ENCODE measurements at regions not wholly inside any gene's neighbourhood (a gene's known extent, or its start where the extent isn't known, plus 50 kb on each side); places are given as distances from the start of the nearest gene placed in this dataset.

DNA sequence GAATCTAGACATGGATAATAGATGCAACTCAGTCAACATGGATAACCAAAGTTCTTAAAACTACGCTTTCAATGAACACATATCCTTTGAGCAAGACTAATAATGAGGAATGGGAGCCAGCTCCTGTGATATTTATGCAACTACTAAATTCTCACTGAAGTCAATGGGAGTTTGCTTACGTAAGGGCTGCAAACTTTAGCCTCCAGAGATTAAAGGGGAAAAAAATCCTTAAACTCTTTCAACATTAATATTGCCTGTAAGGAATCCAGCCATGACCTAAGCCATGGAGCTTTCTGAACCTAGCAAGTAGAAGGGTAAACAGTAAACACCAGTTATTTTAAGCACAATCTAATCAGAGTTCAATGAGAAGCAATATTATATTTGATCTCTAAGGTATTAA, 125.2 kb upstream of the PITX2 start:
- no peak for TF ChIP-seq EP300 (IDR thresholded peaks at IDR 0.05)
- TF ChIP-seq POLR2A (IDR thresholded peaks at IDR 0.05), result no peak
- TF ChIP-seq, protein P1, sequence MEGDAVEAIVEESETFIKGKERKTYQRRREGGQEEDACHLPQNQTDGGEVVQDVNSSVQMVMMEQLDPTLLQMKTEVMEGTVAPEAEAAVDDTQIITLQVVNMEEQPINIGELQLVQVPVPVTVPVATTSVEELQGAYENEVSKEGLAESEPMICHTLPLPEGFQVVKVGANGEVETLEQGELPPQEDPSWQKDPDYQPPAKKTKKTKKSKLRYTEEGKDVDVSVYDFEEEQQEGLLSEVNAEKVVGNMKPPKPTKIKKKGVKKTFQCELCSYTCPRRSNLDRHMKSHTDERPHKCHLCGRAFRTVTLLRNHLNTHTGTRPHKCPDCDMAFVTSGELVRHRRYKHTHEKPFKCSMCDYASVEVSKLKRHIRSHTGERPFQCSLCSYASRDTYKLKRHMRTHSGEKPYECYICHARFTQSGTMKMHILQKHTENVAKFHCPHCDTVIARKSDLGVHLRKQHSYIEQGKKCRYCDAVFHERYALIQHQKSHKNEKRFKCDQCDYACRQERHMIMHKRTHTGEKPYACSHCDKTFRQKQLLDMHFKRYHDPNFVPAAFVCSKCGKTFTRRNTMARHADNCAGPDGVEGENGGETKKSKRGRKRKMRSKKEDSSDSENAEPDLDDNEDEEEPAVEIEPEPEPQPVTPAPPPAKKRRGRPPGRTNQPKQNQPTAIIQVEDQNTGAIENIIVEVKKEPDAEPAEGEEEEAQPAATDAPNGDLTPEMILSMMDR (IDR thresholded peaks at IDR 0.05), result no peak
- Histone ChIP-seq H3K4me1 (ENCODE audit: insufficient read depth) (no peaks in the 10 kb centered on the region), H3K36me3 (no peaks in the 10 kb centered on the region), H3K9me3 (no peaks in the 10 kb centered on the region), H3K4me3 (no peak overlapping the region), H3K27ac (no peak overlapping the region), H3K27me3 (no peaks in the 10 kb centered on the region)
- intact Hi-C loops (cut with DNase I), result no loop called here
- DNase-seq, result no peak
- 68 to 76% (median 70%) methylated on average over 2 of the region's 2 CpGs for WGBS, 3 donors

DNA sequence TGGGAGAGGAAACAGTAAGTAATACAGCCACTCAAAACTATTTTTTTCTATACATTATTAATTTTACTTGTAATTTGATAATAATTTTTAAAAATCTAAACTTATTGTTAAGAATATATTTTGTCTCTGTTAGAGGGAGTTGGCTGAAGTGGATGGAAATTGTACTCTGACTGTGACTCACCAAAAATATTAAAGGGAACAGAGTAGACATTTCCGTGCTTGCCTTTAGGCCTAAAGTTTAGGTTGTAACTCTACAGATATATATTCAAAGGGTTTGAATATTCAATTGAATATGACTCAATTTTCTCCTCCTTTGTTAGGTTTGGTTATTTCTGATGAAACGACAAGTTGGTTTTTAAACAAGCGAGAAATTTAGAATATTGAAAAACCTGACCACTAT, 128.3 kb upstream of the PITX2 start:
- no peak overlapping the region for H3K27ac ChIP-seq
- no peaks in the 10 kb centered on the region for H3K9me3 ChIP-seq
- no peaks in the 10 kb centered on the region for H3K4me1 ChIP-seq (ENCODE audit: insufficient read depth)
- no peaks in the 10 kb centered on the region for H3K36me3 ChIP-seq
- intact Hi-C loops (cut with DNase I), result no loop called here
- DNase-seq, result no peak
- TF ChIP-seq, protein P1 (IDR thresholded peaks at IDR 0.05), result no peak
- TF ChIP-seq EP300 (IDR thresholded peaks at IDR 0.05) (no peak), POLR2A (IDR thresholded peaks at IDR 0.05) (no peak)
- H3K4me3 ChIP-seq, result no peak overlapping the region
- WGBS, 3 donors, result 90 to 97% (median 95%) methylated on average over 3 of the region's 3 CpGs
- H3K27me3 ChIP-seq, result no peaks in the 10 kb centered on the region

DNA sequence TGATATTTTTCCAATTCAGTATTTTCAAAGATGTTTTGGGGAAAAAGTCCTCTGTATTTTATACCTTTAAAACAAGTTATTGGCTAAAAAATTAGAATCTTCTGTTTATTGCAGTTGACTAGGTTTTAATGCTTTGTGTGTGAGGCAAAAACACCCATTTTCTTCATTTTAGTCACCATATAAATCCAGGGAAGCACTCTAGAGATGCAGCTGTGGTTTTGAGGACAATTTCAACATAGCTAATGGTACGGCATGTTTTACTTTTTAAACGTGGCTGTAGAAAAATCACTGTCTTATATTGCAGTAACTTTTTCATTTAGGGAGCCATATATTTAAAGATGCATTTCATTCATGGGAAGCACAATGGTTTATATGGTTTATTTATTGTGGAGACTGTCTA, 129.1 kb upstream of the PITX2 start:
- WGBS, 3 donors, result 64 to 83% (median 68%) methylated on average over 2 of the region's 2 CpGs
- Histone ChIP-seq H3K27me3 (no peaks in the 10 kb centered on the region), H3K27ac (no peak overlapping the region), H3K4me1 (ENCODE audit: insufficient read depth) (no peaks in the 10 kb centered on the region), H3K4me3 (no peak overlapping the region), H3K36me3 (no peaks in the 10 kb centered on the region), H3K9me3 (no peaks in the 10 kb centered on the region)
- TF ChIP-seq POLR2A (IDR thresholded peaks at IDR 0.05) (no peak), EP300 (IDR thresholded peaks at IDR 0.05) (no peak)
- TF ChIP-seq, protein P1 (IDR thresholded peaks at IDR 0.05), result no peak
- intact Hi-C loops (cut with DNase I), result no loop called here
- no peak for DNase-seq

DNA sequence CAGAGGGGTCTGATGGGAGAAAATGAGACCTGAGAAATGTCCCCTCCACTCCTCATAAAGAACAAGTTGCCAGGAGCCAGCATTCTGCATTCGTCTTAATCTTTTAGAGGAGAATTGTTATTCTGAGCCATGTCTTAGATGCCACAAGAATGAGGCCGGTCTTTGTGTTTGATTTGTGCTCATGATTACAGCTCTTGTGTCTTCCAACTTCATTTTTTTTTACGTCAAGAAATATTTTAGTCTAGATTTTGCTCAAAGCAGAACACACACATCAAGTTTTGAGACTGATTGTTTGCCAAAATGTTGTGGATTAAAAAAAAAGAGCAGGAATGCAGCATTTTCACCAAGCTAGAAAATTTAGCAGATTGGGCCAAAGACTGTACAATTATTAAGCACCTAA, 130.6 kb upstream of the PITX2 start:
- no peak for DNase-seq
- TF ChIP-seq, protein P1 (IDR thresholded peaks at IDR 0.05), result no peak
- TF ChIP-seq POLR2A (IDR thresholded peaks at IDR 0.05) (no peak), EP300 (IDR thresholded peaks at IDR 0.05) (no peak)
- WGBS, 3 donors, result 41 to 52% (median 46%) methylated on average over 3 of the region's 3 CpGs
- H3K9me3 ChIP-seq, result no peaks in the 10 kb centered on the region
- intact Hi-C loops (cut with DNase I), result no loop called here
- H3K27me3 ChIP-seq, result no peaks in the 10 kb centered on the region
- H3K27ac ChIP-seq, result no peak overlapping the region
- no peaks in the 10 kb centered on the region for H3K4me1 ChIP-seq (ENCODE audit: insufficient read depth)
- H3K4me3 ChIP-seq, result no peak overlapping the region
- no peaks in the 10 kb centered on the region for H3K36me3 ChIP-seq

DNA sequence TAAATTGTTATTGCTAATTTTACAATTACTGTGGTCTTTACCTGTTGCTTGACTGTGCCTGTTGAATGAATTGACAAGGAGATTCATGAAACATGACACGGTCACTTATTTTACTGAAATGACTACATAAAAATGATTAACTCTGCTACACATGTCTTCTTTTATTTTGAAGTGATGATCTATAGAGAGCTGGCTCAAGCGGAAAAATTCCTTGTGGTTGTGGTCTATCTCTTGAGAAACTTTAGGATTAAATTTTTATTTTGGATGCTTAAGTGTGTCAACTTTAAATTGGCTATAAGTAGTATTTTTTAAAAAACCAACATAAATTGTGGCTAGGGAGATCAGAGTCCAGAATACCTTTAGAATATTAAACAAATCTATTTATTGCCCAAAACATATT, 131.8 kb upstream of the PITX2 start:
- no peak for DNase-seq

More for the DNA sequence above, 131.8 kb upstream of the PITX2 start:
- H3K4me3 ChIP-seq, result no peak overlapping the region
- intact Hi-C loops (cut with DNase I), result no loop called here
- 56 to 64% (median 60%) methylated on average over 2 of the region's 2 CpGs for WGBS, 3 donors
- H3K9me3 ChIP-seq, result no peaks in the 10 kb centered on the region
- no peaks in the 10 kb centered on the region for H3K4me1 ChIP-seq (ENCODE audit: insufficient read depth)
- H3K27me3 ChIP-seq, result no peaks in the 10 kb centered on the region
- H3K27ac ChIP-seq, result no peak overlapping the region
- H3K36me3 ChIP-seq, result no peaks in the 10 kb centered on the region
- TF ChIP-seq, protein P1 (IDR thresholded peaks at IDR 0.05), result no peak
- TF ChIP-seq EP300 (IDR thresholded peaks at IDR 0.05), result no peak
- no peak for TF ChIP-seq POLR2A (IDR thresholded peaks at IDR 0.05)
